Upper lobe of left lung (tissue), 6 donors: ENCODE measurements at regions not wholly inside any gene's neighbourhood (a gene's known extent, or its start where the extent isn't known, plus 50 kb on each side); places are given as distances from the start of the nearest gene placed in this dataset.

Experiments
- ATAC-seq, 2 donors: fragments of 200-7000 bp; cut with Tn5 transposase; one replicate each; pipeline ENCODE4 v1.9.1; 2022; ENCODE audit warnings: mild to moderate bottlenecking in 2 of 2, moderate library complexity in 2 of 2; ENCODE audit not compliant: low FRiP score in 2 of 2
- DNase-seq, 2 donors: peaks; one replicate each; pipeline ENCODE4 v3.0.0-alpha.2; 2019 to 2020
- H3K27ac ChIP-seq, 4 donors: fragments of 200-600 bp; sonication (generic); one replicate each; pipeline ENCODE4 v1.5.1; 2016 to 2019
- H3K27me3 ChIP-seq, 4 donors: fragments of 200-600 bp; sonication (generic); one replicate each; pipeline ENCODE4 v1.5.1; 2017 to 2019
- H3K36me3 ChIP-seq, 4 donors: fragments of 200-600 bp; sonication (generic); one replicate each; pipeline ENCODE4 v1.5.1; 2016 to 2019
- H3K4me1 ChIP-seq, 4 donors: fragments of 200-600 bp; sonication (generic); one replicate each; pipeline ENCODE4 v1.5.1; 2018 to 2019
- H3K4me3 ChIP-seq, 4 donors: fragments of 200-600 bp; sonication (generic); one replicate each; pipeline ENCODE4 v1.5.1; 2017 to 2019; ENCODE audit warnings: mild to moderate bottlenecking in 2 of 4, moderate library complexity in 1 of 4
- H3K9me3 ChIP-seq, 4 donors: fragments of 200-600 bp; sonication (generic); one replicate each; pipeline ENCODE4 v1.5.1; 2018 to 2019
- EP300 ChIP-seq, 4 donors: sonication (generic); formaldehyde crosslinking; IDR thresholded peaks; one replicate each; pipeline ENCODE4 v1.5.1; 2017; ENCODE audit warnings: antibody characterized with exemption in 4 of 4, control low read depth in 2 of 4
- POLR2A ChIP-seq, 4 donors: fragments of 450-650 bp; IDR thresholded peaks; one replicate each; pipeline ENCODE4 v1.5.1; 2016 to 2017; ENCODE audit warnings: antibody characterized with exemption in 4 of 4, mild to moderate bottlenecking in 2 of 4
- POLR2AphosphoS5 ChIP-seq, 2 donors: sonication (generic); formaldehyde crosslinking; IDR thresholded peaks; one replicate each; pipeline ENCODE4 v1.5.1; 2017; ENCODE audit warnings: antibody characterized with exemption in 2 of 2
- WGBS, 2 donors: methylation state at CpG; one replicate each; pipeline ENCODE4 v1.1.5; 2017 to 2018; 5-methylcytosine and 5-hydroxymethylcytosine counted together
- TF ChIP-seq, protein P1 (sequence below), 6 experiments: fragments of 450-650 bp in 4 of 6; fragments of 200-600 bp in 2 of 6; sonication (generic) in 2 of 6; IDR thresholded peaks; one replicate each; pipeline ENCODE4 v1.5.1; 2016 to 2019; ENCODE audit warnings: antibody characterized with exemption in 6 of 6
- donor health status: DM: no; HTN: no; CAD: no; lungs with moderate emphysema.
- donor health status: DM: no; HTN: yes; CAD: no; lungs with severe emphysema.

DNA sequence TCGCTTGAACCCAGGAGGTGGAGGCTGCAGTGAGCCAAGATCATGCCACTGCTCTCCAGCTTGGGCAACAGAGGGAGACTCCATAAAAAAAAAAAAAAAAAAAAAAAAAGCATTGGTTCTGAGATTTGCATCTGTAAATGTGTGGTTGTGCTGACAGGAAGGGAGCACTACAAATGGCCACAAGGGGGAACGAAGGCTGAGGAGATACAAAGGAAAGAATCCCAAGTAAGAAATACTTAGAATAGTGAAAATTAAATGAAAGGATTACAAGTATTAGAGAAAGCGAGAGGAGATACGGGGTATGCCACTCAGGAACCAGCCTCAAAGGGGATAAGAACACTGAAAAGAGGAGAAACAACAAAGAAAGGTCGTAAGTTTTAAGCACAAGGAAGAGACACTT is 284.9 kb downstream of the KLF12 start:
- 71 to 81% methylated on average over 5 of the region's 5 CpGs for WGBS, 2 donors

DNA sequence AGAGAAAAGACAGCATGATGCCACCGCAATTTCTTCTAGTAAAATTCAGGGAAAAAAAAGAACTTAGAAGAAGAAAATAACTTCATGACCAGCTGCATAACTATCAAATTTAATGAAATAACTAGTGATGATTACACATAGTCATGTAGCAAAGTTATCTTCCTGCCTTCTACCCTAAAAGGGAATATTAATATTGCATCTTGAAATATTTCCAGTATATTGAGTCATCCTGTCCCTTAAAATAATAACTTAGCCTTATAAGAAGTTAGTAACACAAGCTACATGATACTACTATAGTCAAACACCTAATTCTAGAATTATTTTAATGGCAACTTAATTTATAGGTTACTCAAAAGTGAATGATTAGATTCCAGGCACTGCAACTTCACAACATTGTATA is 289.2 kb downstream of the KLF12 start:
- no peaks in the 10 kb centered on the region for H3K4me1 ChIP-seq
- H3K4me3 ChIP-seq = no peak overlapping the region
- ATAC-seq (peak in 1 of 2 donors; percentile 50), DNase-seq (no peak)
- no peaks in the 10 kb centered on the region for H3K9me3 ChIP-seq
- no peaks in the 10 kb centered on the region for H3K36me3 ChIP-seq
- H3K27me3 ChIP-seq = no peaks in the 10 kb centered on the region
- TF ChIP-seq POLR2AphosphoS5 (IDR thresholded peaks at IDR 0.05) (no peak), EP300 (IDR thresholded peaks at IDR 0.05) (no peak), POLR2A (IDR thresholded peaks at IDR 0.05) (no peak)
- TF ChIP-seq, protein P1, sequence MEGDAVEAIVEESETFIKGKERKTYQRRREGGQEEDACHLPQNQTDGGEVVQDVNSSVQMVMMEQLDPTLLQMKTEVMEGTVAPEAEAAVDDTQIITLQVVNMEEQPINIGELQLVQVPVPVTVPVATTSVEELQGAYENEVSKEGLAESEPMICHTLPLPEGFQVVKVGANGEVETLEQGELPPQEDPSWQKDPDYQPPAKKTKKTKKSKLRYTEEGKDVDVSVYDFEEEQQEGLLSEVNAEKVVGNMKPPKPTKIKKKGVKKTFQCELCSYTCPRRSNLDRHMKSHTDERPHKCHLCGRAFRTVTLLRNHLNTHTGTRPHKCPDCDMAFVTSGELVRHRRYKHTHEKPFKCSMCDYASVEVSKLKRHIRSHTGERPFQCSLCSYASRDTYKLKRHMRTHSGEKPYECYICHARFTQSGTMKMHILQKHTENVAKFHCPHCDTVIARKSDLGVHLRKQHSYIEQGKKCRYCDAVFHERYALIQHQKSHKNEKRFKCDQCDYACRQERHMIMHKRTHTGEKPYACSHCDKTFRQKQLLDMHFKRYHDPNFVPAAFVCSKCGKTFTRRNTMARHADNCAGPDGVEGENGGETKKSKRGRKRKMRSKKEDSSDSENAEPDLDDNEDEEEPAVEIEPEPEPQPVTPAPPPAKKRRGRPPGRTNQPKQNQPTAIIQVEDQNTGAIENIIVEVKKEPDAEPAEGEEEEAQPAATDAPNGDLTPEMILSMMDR (IDR thresholded peaks at IDR 0.05) = no peak
- 92 to 100% methylated on average over 1 of the region's 1 CpG for WGBS, 2 donors
- H3K27ac ChIP-seq = no peak overlapping the region

More for the DNA sequence above, 284.9 kb downstream of the KLF12 start:
- H3K36me3 ChIP-seq = no peaks in the 10 kb centered on the region
- no peak overlapping the region for H3K4me3 ChIP-seq
- H3K27me3 ChIP-seq = no peaks in the 10 kb centered on the region
- H3K27ac ChIP-seq = no peak overlapping the region
- no peaks in the 10 kb centered on the region for H3K9me3 ChIP-seq
- no peak for ATAC-seq
- DNase-seq = no peak
- H3K4me1 ChIP-seq = no peaks in the 10 kb centered on the region
- no peak for TF ChIP-seq POLR2A (IDR thresholded peaks at IDR 0.05)
- TF ChIP-seq, protein P1 (IDR thresholded peaks at IDR 0.05) = no peak

DNA sequence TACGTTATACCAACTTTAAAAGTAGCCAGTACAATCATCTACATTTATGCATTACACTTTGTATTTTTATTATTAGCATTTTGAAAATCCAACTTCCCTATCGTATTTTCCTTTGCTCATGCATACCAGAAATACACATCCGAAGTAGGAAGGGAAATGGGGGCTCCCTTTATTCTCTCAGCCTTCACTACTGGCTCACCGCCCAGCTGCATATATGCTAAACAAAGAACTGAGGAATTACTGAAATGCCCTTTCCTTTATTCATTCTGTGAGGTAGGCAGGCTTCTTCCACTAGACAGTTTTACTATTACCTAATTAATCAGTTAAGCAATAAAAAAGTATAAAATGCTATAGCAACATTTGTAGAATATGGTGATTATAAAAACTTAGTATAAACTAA is 291.6 kb downstream of the KLF12 start:
- DNase-seq (no peak), ATAC-seq (no peak)
- H3K27me3 ChIP-seq = no peaks in the 10 kb centered on the region
- H3K36me3 ChIP-seq = no peaks in the 10 kb centered on the region
- WGBS, 2 donors = 71 to 74% methylated on average over 4 of the region's 4 CpGs
- H3K27ac ChIP-seq = no peak overlapping the region
- H3K4me3 ChIP-seq = no peak overlapping the region
- no peaks in the 10 kb centered on the region for H3K9me3 ChIP-seq
- H3K4me1 ChIP-seq = no peaks in the 10 kb centered on the region
- TF ChIP-seq POLR2A (IDR thresholded peaks at IDR 0.05) (no peak), EP300 (IDR thresholded peaks at IDR 0.05) (no peak), POLR2AphosphoS5 (IDR thresholded peaks at IDR 0.05) (no peak)
- TF ChIP-seq, protein P1 (IDR thresholded peaks at IDR 0.05) = no peak

DNA sequence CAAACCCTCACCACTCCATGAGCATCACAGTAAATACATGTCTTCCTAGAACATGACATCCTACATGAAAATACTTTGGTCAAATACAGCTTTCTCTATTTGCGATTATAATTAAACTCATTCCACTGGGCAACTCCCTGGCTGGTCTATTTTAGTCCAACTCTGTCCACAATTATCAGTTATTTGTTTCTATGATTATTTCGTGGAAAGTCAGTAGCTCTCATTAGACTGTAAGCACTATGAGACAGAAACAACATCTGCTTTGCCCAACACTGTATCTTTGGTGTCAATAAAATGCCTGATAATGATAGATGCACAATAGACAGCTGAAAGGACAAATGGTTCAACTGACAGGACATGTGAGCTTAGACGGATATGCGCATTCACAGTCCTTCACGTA is 292.0 kb downstream of the KLF12 start:
- Histone ChIP-seq H3K4me1 (no peaks in the 10 kb centered on the region), H3K4me3 (no peak overlapping the region), H3K27me3 (no peaks in the 10 kb centered on the region), H3K27ac (no peak overlapping the region), H3K9me3 (no peaks in the 10 kb centered on the region), H3K36me3 (no peaks in the 10 kb centered on the region)
- WGBS, 2 donors = 85 to 86% methylated on average over 5 of the region's 5 CpGs
- TF ChIP-seq, protein P1 (IDR thresholded peaks at IDR 0.05) = no peak
- DNase-seq (no peak), ATAC-seq (no peak)

DNA sequence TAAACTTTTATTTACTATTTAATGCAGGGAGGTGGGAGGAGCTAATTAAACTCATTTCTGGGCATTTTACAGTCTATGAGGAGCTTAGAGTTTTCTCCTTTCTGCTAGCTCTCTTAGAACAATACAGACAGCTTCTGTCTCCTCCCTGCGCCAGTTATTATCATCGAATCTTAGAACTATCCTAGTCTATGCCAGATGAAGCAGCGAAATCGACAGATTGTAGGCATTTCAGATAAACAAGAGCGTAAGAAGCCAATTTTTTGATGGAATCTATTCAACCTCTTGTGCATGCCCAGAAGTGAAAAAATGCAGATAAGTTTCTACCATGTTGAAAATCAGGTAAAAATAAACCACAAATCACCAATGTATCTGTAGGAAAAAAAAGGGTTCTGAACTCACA is 297.1 kb downstream of the KLF12 start:
- WGBS, 2 donors = 86 to 94% methylated on average over 5 of the region's 5 CpGs
- no peaks in the 10 kb centered on the region for H3K27me3 ChIP-seq
- no peak overlapping the region for H3K4me3 ChIP-seq
- H3K9me3 ChIP-seq = no peaks in the 10 kb centered on the region
- no peaks in the 10 kb centered on the region for H3K36me3 ChIP-seq
- TF ChIP-seq, protein P1 (IDR thresholded peaks at IDR 0.05) = no peak
- TF ChIP-seq POLR2A (IDR thresholded peaks at IDR 0.05) (no peak), EP300 (IDR thresholded peaks at IDR 0.05) (no peak), POLR2AphosphoS5 (IDR thresholded peaks at IDR 0.05) (no peak)
- H3K4me1 ChIP-seq = no peaks in the 10 kb centered on the region
- no peak overlapping the region for H3K27ac ChIP-seq
- ATAC-seq (no peak), DNase-seq (no peak)
